A549 (cell line): ENCODE measurements at regions not wholly inside any gene's neighbourhood (a gene's known extent, or its start where the extent isn't known, plus 50 kb on each side); places are given as distances from the start of the nearest gene placed in this dataset.

ENCODE experiments used
- ATAC-seq, 2 experiments: fragments of 200-7000 bp in 1 of 2; fragments of >200 bp in 1 of 2; cut with Nextera tagmentation in 1 of 2; cut with Tn5 transposase in 1 of 2; 3 replicates each; pipeline versions ENCODE4 v1.8.0 to v1.9.1; 2018 to 2020; ENCODE audit warnings: mild to moderate bottlenecking in 1 of 2, moderate library complexity in 1 of 2
- CTCF ChIA-PET: fragments of 300-600 bp; sonication (Branson Sonifier 250); formaldehyde crosslinking; extraction: SDS; loops from one replicate; lab custom pipeline; 2021; ENCODE audit warnings: antibody characterized with exemption, inconsistent platforms; lab: Yijun Ruan, JAX
- POLR2A ChIA-PET: fragments of 350-600 bp; formaldehyde crosslinking; extraction: SDS; loops from one replicate; lab custom pipeline; 2021; ENCODE audit warnings: antibody characterized with exemption, inconsistent platforms; lab: Yijun Ruan, JAX
- DNase-seq, 2 experiments: peaks; one replicate each; pipeline versions ENCODE4 v3.0.0 to v3.0.0-alpha.2; 2011 to 2016; ENCODE audit warnings: low read depth in 1 of 2, low spot score in 1 of 2
- FAIRE-seq: peaks from 2 replicates; lab custom pipeline; 2011; peaks lifted over from hg19 to GRCh38; lab: Jason Lieb, UNC
- H3K27ac ChIP-seq, 2 experiments: fragments of >200 bp; sonication (Bioruptor Twin); formaldehyde crosslinking; 3 replicates each; pipeline ENCODE4 v1.5.1; 2016 to 2017
- H3K4me1 ChIP-seq: fragments of >200 bp; sonication (Bioruptor Twin); formaldehyde crosslinking; 3 replicates; pipeline ENCODE4 v1.6.1; 2016
- H3K4me2 ChIP-seq: fragments of >200 bp; sonication (Bioruptor Twin); formaldehyde crosslinking; 3 replicates; pipeline ENCODE4 v1.6.1; 2016
- H3K4me3 ChIP-seq: fragments of >200 bp; sonication (Bioruptor Twin); formaldehyde crosslinking; 3 replicates; pipeline ENCODE4 v1.5.1; 2016
- H3K9me3 ChIP-seq: fragments of >200 bp; sonication (Bioruptor Twin); formaldehyde crosslinking; 3 replicates; pipeline ENCODE4 v1.6.1; 2016
- CBX8 ChIP-seq: fragments of 200-600 bp; sonication (generic); IDR thresholded peaks from 2 replicates; pipeline ENCODE4 v1.6.1; 2016
- EHF ChIP-seq: fragments of 250-450 bp; sonication (Bioruptor Pico); IDR thresholded peaks from 2 replicates; pipeline ENCODE4 v1.5.0; 2020; ENCODE audit warnings: mild to moderate bottlenecking
- EHMT2 ChIP-seq: fragments of 200-600 bp; sonication (generic); IDR thresholded peaks from 2 replicates; pipeline ENCODE4 v1.6.1; 2016; ENCODE audit warnings: antibody characterized with exemption, low read depth, mild to moderate bottlenecking, moderate library complexity
- FOSB ChIP-seq: fragments of 250-450 bp; sonication (Bioruptor Pico); IDR thresholded peaks from 2 replicates; pipeline ENCODE4 v1.5.0; 2020; ENCODE audit warnings: mild to moderate bottlenecking, moderate library complexity
- FOSL2 ChIP-seq, 2 experiments: fragments of 450-650 bp in 1 of 2; fragments of >200 bp in 1 of 2; sonication (Bioruptor Twin) in 1 of 2; formaldehyde crosslinking; IDR thresholded peaks; 2 replicates each; pipeline versions ENCODE4 v1.5.0 to v1.6.1; 2016 to 2020; ENCODE audit warnings: mild to moderate bottlenecking in 1 of 2, moderate library complexity in 1 of 2
- JUNB ChIP-seq: fragments of >200 bp; sonication (Bioruptor Twin); formaldehyde crosslinking; IDR thresholded peaks from 2 replicates; pipeline ENCODE4 v1.6.1; 2016
- KDM1A ChIP-seq: fragments of 200-600 bp; sonication (generic); IDR thresholded peaks from 2 replicates; pipeline ENCODE4 v1.6.1; 2016; ENCODE audit warnings: low read depth, mild to moderate bottlenecking
- MAFK ChIP-seq: fragments of 450-650 bp; IDR thresholded peaks from 2 replicates; pipeline ENCODE4 v1.6.1; 2014; ENCODE audit not compliant: partially characterized antibody
- MAZ ChIP-seq: fragments of 150-350 bp; IDR thresholded peaks from 2 replicates; pipeline ENCODE4 v1.6.1; 2014; ENCODE audit warnings: antibody characterized with exemption, low read depth, low read length, borderline replicate concordance
- MYC ChIP-seq: IDR thresholded peaks from 2 replicates; pipeline ENCODE4 v1.6.1; 2012; ENCODE audit warnings: mild to moderate bottlenecking, inconsistent platforms, low read length, improper control_type of control experiment, borderline replicate concordance
- NFE2L2 ChIP-seq: fragments of 150-350 bp; conservative IDR thresholded peaks from 2 replicates; pipeline ENCODE4 v1.6.1; 2014; ENCODE audit warnings: low read length
- PHF8 ChIP-seq: fragments of 200-600 bp; sonication (generic); IDR thresholded peaks from 2 replicates; pipeline ENCODE4 v1.6.1; 2016; ENCODE audit warnings: low read depth, mild to moderate bottlenecking, antibody characterized with exemption, moderate library complexity, borderline replicate concordance
- POLR2AphosphoS2 ChIP-seq: conservative IDR thresholded peaks from 2 replicates; pipeline ENCODE4 v1.6.1; 2012; ENCODE audit warnings: low read length, improper control_type of control experiment, inconsistent platforms
- RAD21 ChIP-seq, 2 experiments: fragments of >200 bp in 1 of 2; sonication (Bioruptor Twin) in 1 of 2; formaldehyde crosslinking in 1 of 2; IDR thresholded peaks in 1 of 2; conservative IDR thresholded peaks in 1 of 2; 2 replicates in 1 of 2; 3 replicates in 1 of 2; pipeline ENCODE4 v1.6.1; 2012 to 2018; ENCODE audit warnings: inconsistent platforms in 1 of 2
- RARB ChIP-seq: fragments of 250-450 bp; sonication (Bioruptor Pico); IDR thresholded peaks from 2 replicates; pipeline ENCODE4 v1.8.0; 2021; ENCODE audit warnings: mild to moderate bottlenecking, moderate library complexity
- SREBF2 ChIP-seq: fragments of 450-650 bp; IDR thresholded peaks from 2 replicates; pipeline ENCODE4 v1.6.1; 2014; ENCODE audit warnings: mild to moderate bottlenecking, moderate library complexity
- TFCP2L1 ChIP-seq: fragments of 250-450 bp; sonication (Bioruptor Pico); IDR thresholded peaks from 2 replicates; pipeline ENCODE4 v1.5.0; 2021; ENCODE audit warnings: mild to moderate bottlenecking
- ZNF302 ChIP-seq: fragments of 250-450 bp; sonication (Bioruptor Pico); IDR thresholded peaks from 2 replicates; pipeline ENCODE4 v1.9.0; 2021; ENCODE audit warnings: inconsistent platforms, mild to moderate bottlenecking, moderate library complexity
- WGBS: methylation state at CpG from one replicate; pipeline ENCODE4 v1.1.6; 2017; ENCODE audit errors: missing lambda C conversion rate; 5-methylcytosine and 5-hydroxymethylcytosine counted together
- TF ChIP-seq, protein P1 (sequence below): IDR thresholded peaks from 2 replicates; pipeline ENCODE4 v1.6.1; 2012
- TF ChIP-seq, protein P2 (sequence below): fragments of >200 bp; sonication (Bioruptor Twin); formaldehyde crosslinking; IDR thresholded peaks from 3 replicates; pipeline ENCODE4 v1.5.1; 2016
- TF ChIP-seq, protein P3 (sequence below): fragments of 250-450 bp; sonication (Bioruptor Pico); IDR thresholded peaks from 2 replicates; pipeline ENCODE4 v1.5.0; 2020; ENCODE audit warnings: low read depth, mild to moderate bottlenecking, moderate library complexity
- TF ChIP-seq, protein P4 (sequence below): fragments of 200-600 bp; sonication (generic); IDR thresholded peaks from 2 replicates; pipeline ENCODE4 v1.6.1; 2016; ENCODE audit warnings: antibody characterized with exemption, mild to moderate bottlenecking, moderate library complexity
- TF ChIP-seq, protein P5 (sequence below): fragments of 250-450 bp; sonication (Bioruptor Pico); IDR thresholded peaks from 2 replicates; pipeline ENCODE4 v1.5.0; 2021; ENCODE audit warnings: mild to moderate bottlenecking, moderate library complexity, borderline replicate concordance

DNA sequence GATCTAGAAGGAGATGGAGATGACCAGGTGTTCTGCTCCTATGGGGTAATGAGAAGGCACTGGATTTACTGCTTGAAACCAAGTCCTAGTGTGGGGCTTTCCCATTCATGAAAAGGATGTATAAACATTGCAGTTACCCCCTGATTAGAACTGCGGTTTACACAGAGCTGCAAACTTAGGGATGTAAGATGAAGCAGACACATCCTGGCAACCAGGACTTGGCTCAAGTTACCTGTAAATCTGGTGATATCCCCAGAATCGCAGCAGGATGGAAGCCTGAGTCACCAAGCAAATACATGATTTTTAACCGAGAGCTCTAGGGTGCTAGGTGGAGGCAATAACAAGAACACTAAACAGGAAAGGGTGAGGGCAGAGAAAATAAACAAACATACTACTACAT, 178.6 kb upstream of the MAMLD1 start (continued):
- TF ChIP-seq KDM1A = no peak
- no peak for TF ChIP-seq POLR2AphosphoS2
- no peak for TF ChIP-seq MAZ
- TF ChIP-seq, protein P1, sequence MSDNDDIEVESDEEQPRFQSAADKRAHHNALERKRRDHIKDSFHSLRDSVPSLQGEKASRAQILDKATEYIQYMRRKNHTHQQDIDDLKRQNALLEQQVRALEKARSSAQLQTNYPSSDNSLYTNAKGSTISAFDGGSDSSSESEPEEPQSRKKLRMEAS = no peak
- TF ChIP-seq MYC = no peak
- TF ChIP-seq SREBF2 = no peak
- TF ChIP-seq, protein P2, sequence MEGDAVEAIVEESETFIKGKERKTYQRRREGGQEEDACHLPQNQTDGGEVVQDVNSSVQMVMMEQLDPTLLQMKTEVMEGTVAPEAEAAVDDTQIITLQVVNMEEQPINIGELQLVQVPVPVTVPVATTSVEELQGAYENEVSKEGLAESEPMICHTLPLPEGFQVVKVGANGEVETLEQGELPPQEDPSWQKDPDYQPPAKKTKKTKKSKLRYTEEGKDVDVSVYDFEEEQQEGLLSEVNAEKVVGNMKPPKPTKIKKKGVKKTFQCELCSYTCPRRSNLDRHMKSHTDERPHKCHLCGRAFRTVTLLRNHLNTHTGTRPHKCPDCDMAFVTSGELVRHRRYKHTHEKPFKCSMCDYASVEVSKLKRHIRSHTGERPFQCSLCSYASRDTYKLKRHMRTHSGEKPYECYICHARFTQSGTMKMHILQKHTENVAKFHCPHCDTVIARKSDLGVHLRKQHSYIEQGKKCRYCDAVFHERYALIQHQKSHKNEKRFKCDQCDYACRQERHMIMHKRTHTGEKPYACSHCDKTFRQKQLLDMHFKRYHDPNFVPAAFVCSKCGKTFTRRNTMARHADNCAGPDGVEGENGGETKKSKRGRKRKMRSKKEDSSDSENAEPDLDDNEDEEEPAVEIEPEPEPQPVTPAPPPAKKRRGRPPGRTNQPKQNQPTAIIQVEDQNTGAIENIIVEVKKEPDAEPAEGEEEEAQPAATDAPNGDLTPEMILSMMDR = no peak
- TF ChIP-seq FOSL2 (IDR thresholded peaks at IDR 0.05) = no peak
- no peak for TF ChIP-seq FOSL2 (CRISPR knock-in tag; IDR thresholded peaks at IDR 0.05)

DNA sequence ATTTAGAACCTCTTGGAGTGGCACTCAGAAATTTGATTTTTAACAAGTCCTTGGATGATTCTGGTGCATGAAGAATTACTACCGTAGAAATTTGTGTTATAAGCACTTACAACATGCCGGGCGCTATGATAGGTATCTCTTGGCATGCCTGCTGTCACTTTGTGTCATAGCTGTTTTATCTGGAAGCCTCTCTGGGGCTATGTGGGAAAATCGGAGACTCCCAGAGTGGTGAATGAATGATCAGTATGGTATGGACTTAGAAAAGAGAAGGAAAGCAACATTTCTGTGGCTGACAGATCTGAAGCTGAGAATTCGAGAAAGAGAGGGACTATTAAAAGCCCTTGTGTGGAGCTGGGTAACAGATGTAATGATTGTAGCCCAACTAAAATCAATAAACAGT, 177.4 kb upstream of the MAMLD1 start:
- no peak for TF ChIP-seq FOSB (CRISPR knock-in tag)
- TF ChIP-seq, all 56 proteins: peak for 0
- 95% methylated on average over 5 of the region's 5 CpGs for WGBS
- Histone ChIP-seq H3K4me1 (peaks cover 11% of the 10 kb centered on the region; the same call in 1 of the 3 replicates), H3K4me3 (no peak overlapping the region), H3K27ac (no peak overlapping the region), H3K9me3 (no peaks in the 10 kb centered on the region), H3K4me2 (no peak overlapping the region)
- ChIA-PET POLR2A (interaction anchor here (1.2 kb wide), 1 partner anchor 177 kb away, joined by 3 read pairs; the partner anchor contains the start of gene MAMLD1), CTCF (interaction anchor here (0.7 to 1.1 kb wide), 2 partner anchors 177 to 180 kb away, joined by 3 read pairs; partner anchors contain the start of gene MAMLD1)
- ATAC-seq (no peak), FAIRE-seq (no peak), DNase-seq (no peak)

DNA sequence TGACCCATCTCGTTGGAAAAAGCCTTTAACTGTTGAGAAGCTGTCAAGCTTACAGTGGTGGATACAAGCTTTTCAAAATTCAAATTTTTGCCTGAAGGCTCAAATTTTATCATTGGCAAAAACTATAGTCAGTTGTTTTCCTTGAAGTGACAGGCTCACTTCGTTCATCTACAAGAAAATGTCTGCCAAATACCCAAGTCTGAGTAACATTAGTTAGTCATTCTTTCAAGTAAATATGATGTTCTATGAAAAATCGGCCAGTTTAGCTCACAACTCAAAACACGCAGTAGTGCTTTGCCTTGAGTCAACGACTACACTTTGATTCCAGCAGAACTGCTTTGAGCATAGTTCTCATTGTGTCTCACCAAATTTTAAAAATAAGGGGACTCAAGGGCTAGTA, 170.3 kb upstream of the MAMLD1 start:
- H3K4me1 ChIP-seq = no peaks in the 10 kb centered on the region
- no peak for ATAC-seq
- DNase-seq = no peak
- WGBS = 29% methylated on average over 5 of the region's 5 CpGs
- no peaks in the 10 kb centered on the region for H3K9me3 ChIP-seq
- H3K4me2 ChIP-seq = no peak overlapping the region
- TF ChIP-seq JUNB (no peak), CBX8 (no peak), NFE2L2 (no peak)
- TF ChIP-seq, protein P3, sequence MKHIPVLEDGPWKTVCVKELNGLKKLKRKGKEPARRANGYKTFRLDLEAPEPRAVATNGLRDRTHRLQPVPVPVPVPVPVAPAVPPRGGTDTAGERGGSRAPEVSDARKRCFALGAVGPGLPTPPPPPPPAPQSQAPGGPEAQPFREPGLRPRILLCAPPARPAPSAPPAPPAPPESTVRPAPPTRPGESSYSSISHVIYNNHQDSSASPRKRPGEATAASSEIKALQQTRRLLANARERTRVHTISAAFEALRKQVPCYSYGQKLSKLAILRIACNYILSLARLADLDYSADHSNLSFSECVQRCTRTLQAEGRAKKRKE = no peak
- ChIA-PET POLR2A (no interaction called here), CTCF (no interaction called here)
- no peak overlapping the region for H3K4me3 ChIP-seq
- H3K27ac ChIP-seq = no peak overlapping the region
- peak; percentile 28 for FAIRE-seq

DNA sequence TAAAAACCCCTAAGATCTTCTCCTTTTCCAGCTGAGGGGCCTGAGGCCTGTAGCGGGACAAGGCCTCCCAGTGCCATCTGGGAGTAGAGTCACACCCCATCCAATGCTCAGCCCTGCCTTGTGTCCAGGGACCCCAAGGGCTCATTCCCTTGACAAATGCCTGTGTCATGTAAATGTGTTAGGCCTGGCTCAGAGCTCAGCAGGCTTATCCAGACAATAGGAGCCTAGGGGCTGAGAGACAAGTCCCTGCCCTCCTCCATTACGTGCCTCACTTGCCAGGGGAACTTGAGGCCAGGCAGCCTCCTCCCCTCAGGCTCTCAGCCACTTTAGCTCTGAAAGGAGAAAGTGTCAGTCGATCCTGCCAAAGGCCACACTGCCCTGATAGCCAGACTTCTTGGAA, 166.8 kb upstream of the MAMLD1 start:
- Histone ChIP-seq H3K9me3 (no peaks in the 10 kb centered on the region), H3K4me3 (no peak overlapping the region)
- POLR2A ChIA-PET = no interaction called here
- no peak for FAIRE-seq
- 90% methylated on average over 3 of the region's 3 CpGs for WGBS
- TF ChIP-seq ZNF302 (CRISPR knock-in tag) = no peak
- TF ChIP-seq PHF8 = no peak
- TF ChIP-seq RAD21 (conservative IDR thresholded peaks at IDR 0.05 in 1 of 2, IDR thresholded peaks at IDR 0.05 in 1 of 2) = no peak
- TF ChIP-seq FOSB (CRISPR knock-in tag) = no peak
- no peak for TF ChIP-seq RARB (CRISPR knock-in tag)
- TF ChIP-seq, protein P4, sequence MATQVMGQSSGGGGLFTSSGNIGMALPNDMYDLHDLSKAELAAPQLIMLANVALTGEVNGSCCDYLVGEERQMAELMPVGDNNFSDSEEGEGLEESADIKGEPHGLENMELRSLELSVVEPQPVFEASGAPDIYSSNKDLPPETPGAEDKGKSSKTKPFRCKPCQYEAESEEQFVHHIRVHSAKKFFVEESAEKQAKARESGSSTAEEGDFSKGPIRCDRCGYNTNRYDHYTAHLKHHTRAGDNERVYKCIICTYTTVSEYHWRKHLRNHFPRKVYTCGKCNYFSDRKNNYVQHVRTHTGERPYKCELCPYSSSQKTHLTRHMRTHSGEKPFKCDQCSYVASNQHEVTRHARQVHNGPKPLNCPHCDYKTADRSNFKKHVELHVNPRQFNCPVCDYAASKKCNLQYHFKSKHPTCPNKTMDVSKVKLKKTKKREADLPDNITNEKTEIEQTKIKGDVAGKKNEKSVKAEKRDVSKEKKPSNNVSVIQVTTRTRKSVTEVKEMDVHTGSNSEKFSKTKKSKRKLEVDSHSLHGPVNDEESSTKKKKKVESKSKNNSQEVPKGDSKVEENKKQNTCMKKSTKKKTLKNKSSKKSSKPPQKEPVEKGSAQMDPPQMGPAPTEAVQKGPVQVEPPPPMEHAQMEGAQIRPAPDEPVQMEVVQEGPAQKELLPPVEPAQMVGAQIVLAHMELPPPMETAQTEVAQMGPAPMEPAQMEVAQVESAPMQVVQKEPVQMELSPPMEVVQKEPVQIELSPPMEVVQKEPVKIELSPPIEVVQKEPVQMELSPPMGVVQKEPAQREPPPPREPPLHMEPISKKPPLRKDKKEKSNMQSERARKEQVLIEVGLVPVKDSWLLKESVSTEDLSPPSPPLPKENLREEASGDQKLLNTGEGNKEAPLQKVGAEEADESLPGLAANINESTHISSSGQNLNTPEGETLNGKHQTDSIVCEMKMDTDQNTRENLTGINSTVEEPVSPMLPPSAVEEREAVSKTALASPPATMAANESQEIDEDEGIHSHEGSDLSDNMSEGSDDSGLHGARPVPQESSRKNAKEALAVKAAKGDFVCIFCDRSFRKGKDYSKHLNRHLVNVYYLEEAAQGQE = no peak
- no peak for TF ChIP-seq MAFK
- no peak for TF ChIP-seq TFCP2L1
- no peak for TF ChIP-seq EHMT2
- no peak for TF ChIP-seq EHF
- TF ChIP-seq SREBF2 = no peak
- TF ChIP-seq NFE2L2 = no peak
- TF ChIP-seq, protein P5, sequence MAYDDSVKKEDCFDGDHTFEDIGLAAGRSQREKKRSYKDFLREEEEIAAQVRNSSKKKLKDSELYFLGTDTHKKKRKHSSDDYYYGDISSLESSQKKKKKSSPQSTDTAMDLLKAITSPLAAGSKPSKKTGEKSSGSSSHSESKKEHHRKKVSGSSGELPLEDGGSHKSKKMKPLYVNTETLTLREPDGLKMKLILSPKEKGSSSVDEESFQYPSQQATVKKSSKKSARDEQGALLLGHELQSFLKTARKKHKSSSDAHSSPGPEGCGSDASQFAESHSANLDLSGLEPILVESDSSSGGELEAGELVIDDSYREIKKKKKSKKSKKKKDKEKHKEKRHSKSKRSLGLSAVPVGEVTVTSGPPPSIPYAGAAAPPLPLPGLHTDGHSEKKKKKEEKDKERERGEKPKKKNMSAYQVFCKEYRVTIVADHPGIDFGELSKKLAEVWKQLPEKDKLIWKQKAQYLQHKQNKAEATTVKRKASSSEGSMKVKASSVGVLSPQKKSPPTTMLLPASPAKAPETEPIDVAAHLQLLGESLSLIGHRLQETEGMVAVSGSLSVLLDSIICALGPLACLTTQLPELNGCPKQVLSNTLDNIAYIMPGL (CRISPR knock-in tag) = no peak
- no peak for TF ChIP-seq POLR2AphosphoS2
- TF ChIP-seq, all 56 proteins: peak for 0
- no peak overlapping the region for H3K4me2 ChIP-seq
- H3K27ac ChIP-seq = 0 out of 6 replicates have a peak overlapping the region, but pooled peaks of 1 of the 2 experiments have one; percentile 18
- no peak for ATAC-seq
- CTCF ChIA-PET = interaction anchor here (3.0 kb wide), 1 partner anchor 168 kb away, joined by 8 read pairs; the partner anchor contains the start of gene MAMLD1
- no peak for DNase-seq
- H3K4me1 ChIP-seq = peaks cover 19% of the 10 kb centered on the region
